ENCODE measurements at regions not wholly inside any gene's neighbourhood (a gene's known extent, or its start where the extent isn't known, plus 50 kb on each side); places are given as distances from the start of the nearest gene placed in this dataset.

DNA sequence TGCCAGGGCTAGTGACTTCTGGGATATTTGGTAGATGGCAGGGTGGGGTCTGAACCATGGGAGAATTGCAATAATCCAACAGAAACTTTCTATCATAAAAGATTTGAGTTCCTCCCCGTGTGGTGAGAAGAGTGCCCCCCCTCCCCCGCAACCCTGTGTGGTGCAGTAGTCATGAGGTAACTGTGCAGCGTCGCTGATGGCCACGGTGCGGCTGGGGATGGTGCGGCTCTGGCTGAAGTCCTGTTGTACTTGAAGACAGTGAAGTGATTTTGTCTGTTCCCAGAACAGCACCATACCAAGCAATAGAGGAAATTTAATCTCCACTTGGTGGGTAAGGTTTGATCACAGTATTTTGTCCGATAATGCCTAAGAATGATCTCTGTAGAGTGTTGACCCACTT, 654.8 kb upstream of the POU3F2 start:
- no peaks in the 10 kb centered on the region for H3K4me1 Mint-ChIP-seq
- no peak overlapping the region for H3K27ac Mint-ChIP-seq
- no peaks in the 10 kb centered on the region for H3K36me3 Mint-ChIP-seq (ENCODE audit: low read depth)
- no peak for ATAC-seq
- no peaks in the 10 kb centered on the region for H3K27me3 Mint-ChIP-seq
- H3K9me3 ChIP-seq (ENCODE audit: control insufficient read depth, low read length, poor library complexity, severe bottlenecking): no peaks in the 10 kb centered on the region
- no peak overlapping the region for H3K4me3 Mint-ChIP-seq
- DNase-seq: no peak

DNA sequence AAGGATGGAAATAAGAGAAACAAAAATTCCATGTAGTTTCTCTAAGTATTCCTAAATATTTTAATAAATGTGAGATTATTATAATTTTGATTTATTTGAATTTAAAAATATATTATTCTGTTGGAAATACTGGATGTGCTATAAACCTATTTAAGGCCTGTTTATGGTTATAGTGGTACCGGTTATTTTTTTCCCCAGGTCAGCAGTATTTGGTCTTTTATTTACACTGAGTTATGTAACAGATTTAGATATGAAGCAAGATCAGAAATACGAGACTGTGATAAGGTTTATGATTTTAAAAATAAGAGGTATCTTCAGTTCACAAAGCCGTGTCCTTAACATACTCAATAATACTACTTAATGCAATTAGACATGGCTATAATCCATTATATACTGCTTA, 634.3 kb upstream of the POU3F2 start:
- Mint-ChIP-seq H3K27me3 (no peaks in the 10 kb centered on the region), H3K4me1 (no peaks in the 10 kb centered on the region), H3K36me3 (ENCODE audit: low read depth) (no peaks in the 10 kb centered on the region), H3K27ac (no peak overlapping the region), H3K4me3 (no peak overlapping the region)
- DNase-seq: no peak
- H3K9me3 ChIP-seq (ENCODE audit: control insufficient read depth, low read length, poor library complexity, severe bottlenecking): no peaks in the 10 kb centered on the region
- ATAC-seq: no peak

DNA sequence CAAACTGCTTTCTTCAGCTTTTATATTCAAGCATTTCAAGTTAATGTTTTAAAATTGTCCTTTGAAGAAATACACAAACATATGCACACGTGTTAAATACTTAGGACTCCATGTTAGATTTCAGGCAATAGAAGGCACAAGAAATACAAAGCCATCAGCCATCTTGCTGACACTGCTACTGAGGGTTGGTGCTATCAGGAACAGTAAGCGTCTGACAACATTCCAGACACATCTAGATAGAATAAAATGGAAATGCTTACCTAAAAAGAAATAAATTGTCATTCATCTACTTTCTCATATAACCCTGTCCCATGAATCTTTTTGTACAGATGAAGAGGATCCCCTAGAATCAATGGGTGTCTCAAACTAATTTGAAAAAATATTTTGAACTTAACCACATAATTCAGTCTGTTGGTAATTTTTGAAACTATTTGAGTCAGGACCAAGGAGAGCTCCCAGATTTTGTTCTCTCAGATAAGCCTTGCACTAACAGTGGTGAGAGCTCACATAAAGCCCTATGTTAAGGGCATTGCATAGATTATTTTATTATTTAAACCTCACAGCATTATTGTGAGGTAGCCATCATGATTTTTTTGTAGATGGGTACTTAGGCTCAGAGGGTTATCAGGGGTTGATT, 631.1 kb upstream of the POU3F2 start:
- Mint-ChIP-seq H3K4me1 (no peaks in the 10 kb centered on the region), H3K27me3 (no peaks in the 10 kb centered on the region), H3K36me3 (ENCODE audit: low read depth) (no peaks in the 10 kb centered on the region), H3K27ac (no peak overlapping the region), H3K4me3 (no peak overlapping the region)
- H3K9me3 ChIP-seq (ENCODE audit: control insufficient read depth, low read length, poor library complexity, severe bottlenecking): no peaks in the 10 kb centered on the region
- ATAC-seq: no peak
- DNase-seq: no peak

DNA sequence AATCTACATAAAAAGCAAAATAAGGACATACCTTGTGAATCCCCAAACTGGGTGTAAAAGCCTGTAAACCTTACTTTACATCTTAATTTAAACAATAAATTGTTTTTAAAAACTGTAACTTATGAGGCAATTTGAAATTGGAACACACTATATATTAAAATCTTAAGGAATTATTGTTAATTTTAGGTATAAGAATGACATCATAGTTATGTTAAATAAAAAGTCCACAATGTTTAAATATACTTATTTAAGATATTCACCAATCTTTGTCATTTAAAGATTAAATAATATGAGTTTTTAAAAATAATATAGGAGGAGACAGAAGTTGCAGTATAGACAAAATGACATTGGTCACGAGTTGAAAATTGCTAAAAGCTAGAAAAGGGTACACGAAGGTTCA, 621.9 kb upstream of the POU3F2 start:
- Mint-ChIP-seq H3K27me3 (no peaks in the 10 kb centered on the region), H3K36me3 (ENCODE audit: low read depth) (no peaks in the 10 kb centered on the region), H3K4me3 (no peak overlapping the region), H3K4me1 (no peaks in the 10 kb centered on the region), H3K27ac (no peak overlapping the region)
- ATAC-seq (no peak), DNase-seq (no peak)
- H3K9me3 ChIP-seq (ENCODE audit: control insufficient read depth, low read length, poor library complexity, severe bottlenecking): no peaks in the 10 kb centered on the region

DNA sequence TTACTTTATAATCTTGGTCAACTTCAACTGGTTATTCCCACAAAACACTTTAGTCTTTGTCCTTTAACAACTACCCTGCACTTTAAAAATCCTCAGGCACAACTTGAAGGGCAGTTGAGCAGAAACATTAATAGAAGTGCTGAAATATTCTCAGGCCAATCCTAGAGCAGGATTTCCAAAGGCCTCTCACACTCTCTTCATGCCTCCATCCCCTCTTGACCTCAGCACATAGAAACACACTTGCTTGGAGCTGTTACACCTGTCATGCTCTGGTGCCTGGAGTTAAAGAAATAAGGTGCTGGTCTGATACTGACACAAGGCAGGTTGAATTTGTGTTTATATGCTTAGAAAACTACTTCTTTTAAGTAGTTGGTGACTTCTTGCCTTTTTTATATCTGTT, 618.8 kb upstream of the POU3F2 start:
- Mint-ChIP-seq H3K4me3 (no peak overlapping the region), H3K27me3 (no peaks in the 10 kb centered on the region), H3K27ac (no peak overlapping the region), H3K4me1 (no peaks in the 10 kb centered on the region), H3K36me3 (ENCODE audit: low read depth) (no peaks in the 10 kb centered on the region)
- DNase-seq: no peak
- no peaks in the 10 kb centered on the region for H3K9me3 ChIP-seq (ENCODE audit: control insufficient read depth, low read length, poor library complexity, severe bottlenecking)
- ATAC-seq: no peak

DNA sequence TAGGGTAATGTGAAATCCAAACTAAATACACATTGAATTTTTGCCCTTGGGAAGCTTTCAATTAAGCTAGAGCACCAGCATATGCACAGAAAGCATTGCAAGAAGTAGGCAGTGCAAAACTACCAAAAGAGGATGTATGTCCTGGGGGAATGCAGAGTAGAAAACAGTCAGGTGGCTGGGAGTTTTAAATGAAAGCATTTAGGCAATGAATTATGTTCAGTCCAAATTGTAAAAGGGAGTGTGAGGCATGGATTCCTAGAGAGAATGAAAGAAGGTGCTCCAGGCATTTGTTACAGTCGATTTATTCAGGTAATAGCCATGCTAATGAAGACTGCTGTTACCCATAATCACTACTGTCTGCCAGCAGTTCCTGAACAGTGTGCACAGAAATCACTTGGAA, 604.1 kb upstream of the POU3F2 start:
- H3K27me3 Mint-ChIP-seq: no peaks in the 10 kb centered on the region
- ATAC-seq: no peak

DNA sequence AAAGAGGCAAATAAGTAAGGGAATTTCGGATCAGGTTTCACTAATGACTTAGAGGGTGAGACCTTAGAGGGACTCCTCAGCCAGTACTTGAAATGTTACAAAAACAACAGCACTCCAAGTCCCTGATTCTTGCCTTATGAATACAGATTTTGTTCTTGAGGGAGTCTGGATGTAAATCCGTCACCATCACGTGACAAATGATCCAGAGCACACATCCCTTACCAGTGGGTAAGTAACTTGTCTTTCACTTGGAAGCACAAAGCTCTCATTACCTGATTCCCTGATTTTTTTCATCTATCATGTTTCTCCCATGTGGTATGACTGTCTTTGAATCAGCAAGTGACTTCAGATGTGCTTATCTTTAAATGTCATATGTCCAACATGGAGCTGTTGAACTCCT, 595.3 kb upstream of the POU3F2 start:
- H3K4me3 Mint-ChIP-seq: no peak overlapping the region
- no peaks in the 10 kb centered on the region for H3K4me1 Mint-ChIP-seq
- no peaks in the 10 kb centered on the region for H3K36me3 Mint-ChIP-seq (ENCODE audit: low read depth)
- H3K27ac Mint-ChIP-seq: no peak overlapping the region
- ATAC-seq (no peak), DNase-seq (no peak)
- no peaks in the 10 kb centered on the region for H3K27me3 Mint-ChIP-seq
- no peaks in the 10 kb centered on the region for H3K9me3 ChIP-seq (ENCODE audit: control insufficient read depth, low read length, poor library complexity, severe bottlenecking)

More for the DNA sequence above, 604.1 kb upstream of the POU3F2 start:
- Mint-ChIP-seq H3K4me1 (no peaks in the 10 kb centered on the region), H3K4me3 (no peak overlapping the region), H3K36me3 (ENCODE audit: low read depth) (no peaks in the 10 kb centered on the region), H3K27ac (no peak overlapping the region)
- no peak for DNase-seq
- no peaks in the 10 kb centered on the region for H3K9me3 ChIP-seq (ENCODE audit: control insufficient read depth, low read length, poor library complexity, severe bottlenecking)

DNA sequence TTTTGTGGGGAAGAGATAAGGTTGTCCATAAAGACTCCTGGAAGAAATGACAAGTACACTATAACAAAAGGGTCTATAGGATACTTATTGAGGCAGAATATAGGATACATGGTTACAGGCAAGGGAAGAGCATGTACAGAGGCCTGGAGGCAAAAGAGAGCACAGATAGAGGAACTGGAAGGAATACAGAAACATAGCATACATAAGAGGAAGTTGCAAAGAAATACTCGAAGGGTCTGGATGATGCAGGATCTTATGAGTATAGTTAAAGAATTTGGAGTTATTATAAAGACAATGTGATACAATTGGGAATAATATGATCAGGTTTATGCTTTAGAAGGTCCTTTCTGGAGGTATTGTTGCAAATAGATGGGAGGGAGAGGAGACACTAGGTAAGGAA, 592.7 kb upstream of the POU3F2 start:
- no peak for ATAC-seq
- no peaks in the 10 kb centered on the region for H3K36me3 Mint-ChIP-seq (ENCODE audit: low read depth)
- H3K27ac Mint-ChIP-seq: no peak overlapping the region
- H3K9me3 ChIP-seq (ENCODE audit: control insufficient read depth, low read length, poor library complexity, severe bottlenecking): no peaks in the 10 kb centered on the region
- no peaks in the 10 kb centered on the region for H3K27me3 Mint-ChIP-seq
- H3K4me3 Mint-ChIP-seq: no peak overlapping the region
- no peak for DNase-seq
- no peaks in the 10 kb centered on the region for H3K4me1 Mint-ChIP-seq

DNA sequence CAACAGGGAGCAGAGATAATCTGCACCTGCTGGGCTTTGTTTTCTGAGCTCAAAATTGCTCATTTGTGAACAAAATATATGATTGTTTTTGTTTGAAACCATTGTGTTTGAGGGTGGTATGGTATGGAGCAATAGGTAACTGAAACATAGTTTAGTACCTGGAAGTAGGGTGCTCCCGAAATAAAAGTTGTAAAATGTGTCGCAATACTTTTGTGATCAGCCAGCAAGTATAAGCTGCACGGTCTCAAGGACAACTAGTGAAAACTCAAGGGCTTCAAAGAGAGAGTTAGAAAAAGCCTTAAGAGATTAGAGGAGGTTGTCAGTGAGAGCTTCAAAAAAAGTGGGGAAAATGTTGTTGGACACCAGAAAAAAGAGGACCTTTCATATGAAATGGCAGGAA, 579.8 kb upstream of the POU3F2 start:
- ATAC-seq (no peak), DNase-seq (no peak)
- no peak overlapping the region for H3K27ac Mint-ChIP-seq
- H3K4me3 Mint-ChIP-seq: no peak overlapping the region
- H3K36me3 Mint-ChIP-seq (ENCODE audit: low read depth): no peaks in the 10 kb centered on the region
- no peaks in the 10 kb centered on the region for H3K27me3 Mint-ChIP-seq
- no peaks in the 10 kb centered on the region for H3K4me1 Mint-ChIP-seq
- H3K9me3 ChIP-seq (ENCODE audit: control insufficient read depth, low read length, poor library complexity, severe bottlenecking): no peaks in the 10 kb centered on the region

DNA sequence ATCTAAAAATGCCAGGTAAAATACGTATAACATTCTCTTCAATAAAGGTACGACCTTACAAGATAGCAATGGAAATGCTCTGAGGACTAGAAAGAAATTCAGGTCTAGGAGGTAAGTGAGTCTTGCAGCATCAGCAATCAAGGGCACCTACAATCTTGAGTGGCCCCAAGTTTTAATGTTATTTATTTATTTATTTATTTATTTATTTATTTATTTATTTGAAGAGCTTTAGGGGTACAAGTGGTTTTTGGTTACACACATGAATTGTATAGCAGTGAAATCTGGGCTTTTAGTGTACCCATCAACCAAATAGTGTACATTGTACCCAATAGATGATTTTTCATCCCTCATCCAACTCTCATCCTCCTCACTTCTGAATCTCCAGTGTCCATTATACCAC, 574.0 kb upstream of the POU3F2 start:
- no peak overlapping the region for H3K27ac Mint-ChIP-seq
- H3K4me3 Mint-ChIP-seq: no peak overlapping the region
- H3K4me1 Mint-ChIP-seq: no peaks in the 10 kb centered on the region
- H3K27me3 Mint-ChIP-seq: no peaks in the 10 kb centered on the region
- no peak for ATAC-seq
- H3K9me3 ChIP-seq (ENCODE audit: control insufficient read depth, low read length, poor library complexity, severe bottlenecking): no peaks in the 10 kb centered on the region
- DNase-seq: no peak
- H3K36me3 Mint-ChIP-seq (ENCODE audit: low read depth): no peaks in the 10 kb centered on the region

DNA sequence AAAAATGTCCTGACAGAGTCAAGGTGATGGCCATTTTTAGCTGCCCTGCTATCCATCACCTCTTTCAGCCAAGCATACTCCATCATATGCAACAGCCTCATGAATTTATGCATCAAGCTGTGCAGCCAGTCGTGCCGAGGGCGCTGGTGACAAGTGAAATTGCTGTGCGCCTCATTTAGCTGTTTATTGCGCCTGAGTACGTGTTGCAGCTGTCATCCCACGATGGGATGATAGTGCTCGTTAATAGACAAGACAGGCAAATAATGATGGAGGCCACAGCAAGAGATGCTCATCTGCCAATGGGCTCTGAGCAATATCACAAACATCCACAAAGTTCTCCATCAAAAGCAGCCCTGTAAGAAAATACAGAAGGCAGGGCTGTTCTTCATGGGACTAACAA, 562.3 kb upstream of the POU3F2 start:
- Mint-ChIP-seq H3K4me3 (no peak overlapping the region), H3K27me3 (no peaks in the 10 kb centered on the region), H3K36me3 (ENCODE audit: low read depth) (no peaks in the 10 kb centered on the region), H3K4me1 (no peaks in the 10 kb centered on the region), H3K27ac (no peak overlapping the region)
- no peak for DNase-seq
- no peaks in the 10 kb centered on the region for H3K9me3 ChIP-seq (ENCODE audit: control insufficient read depth, low read length, poor library complexity, severe bottlenecking)
- no peak for ATAC-seq

DNA sequence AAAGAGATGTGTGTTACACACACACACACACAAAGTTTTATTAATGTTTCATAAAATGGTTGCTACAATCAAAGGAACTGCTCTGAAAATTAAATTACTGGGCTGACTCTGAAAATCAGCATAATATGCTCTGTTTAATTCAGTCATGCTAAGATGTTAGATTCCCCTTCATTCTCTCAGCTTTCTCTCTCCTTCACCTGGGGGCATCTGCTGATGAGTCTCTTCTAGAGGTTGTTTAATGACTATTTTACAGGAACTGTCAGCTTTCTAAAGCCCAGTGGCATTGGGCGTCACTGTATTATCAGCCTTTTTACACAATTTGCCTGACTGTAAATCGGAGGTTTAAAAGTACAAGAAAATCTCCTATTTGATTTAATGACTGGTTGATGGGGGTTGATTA, 559.7 kb upstream of the POU3F2 start:
- no peak for ATAC-seq
- Mint-ChIP-seq H3K27ac (no peak overlapping the region), H3K36me3 (ENCODE audit: low read depth) (no peaks in the 10 kb centered on the region), H3K4me3 (no peak overlapping the region), H3K27me3 (no peaks in the 10 kb centered on the region), H3K4me1 (no peaks in the 10 kb centered on the region)
- DNase-seq: no peak
- H3K9me3 ChIP-seq (ENCODE audit: control insufficient read depth, low read length, poor library complexity, severe bottlenecking): no peaks in the 10 kb centered on the region

DNA sequence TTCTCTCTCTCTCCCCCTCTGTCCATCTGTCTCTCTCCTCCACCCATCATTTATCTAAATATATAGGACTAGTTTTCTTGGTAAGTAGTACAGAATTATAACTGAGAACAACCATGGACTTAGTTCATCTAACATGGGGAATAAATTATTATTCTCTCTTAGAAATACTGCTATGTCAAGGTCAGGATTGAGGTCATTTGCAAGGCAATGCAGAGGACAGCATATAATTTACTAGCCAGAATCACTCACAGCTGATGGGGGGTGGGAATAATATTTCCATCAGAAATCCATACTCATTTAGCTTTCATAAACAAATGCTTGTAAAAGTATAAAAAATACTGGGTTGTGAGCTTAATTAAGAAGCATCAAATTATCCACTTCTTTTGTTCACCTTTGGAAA, 553.9 kb upstream of the POU3F2 start:
- Mint-ChIP-seq H3K27me3 (no peaks in the 10 kb centered on the region), H3K4me3 (no peak overlapping the region), H3K4me1 (no peaks in the 10 kb centered on the region), H3K36me3 (ENCODE audit: low read depth) (no peaks in the 10 kb centered on the region), H3K27ac (no peak overlapping the region)
- no peak for DNase-seq
- no peaks in the 10 kb centered on the region for H3K9me3 ChIP-seq (ENCODE audit: control insufficient read depth, low read length, poor library complexity, severe bottlenecking)
- no peak for ATAC-seq

DNA sequence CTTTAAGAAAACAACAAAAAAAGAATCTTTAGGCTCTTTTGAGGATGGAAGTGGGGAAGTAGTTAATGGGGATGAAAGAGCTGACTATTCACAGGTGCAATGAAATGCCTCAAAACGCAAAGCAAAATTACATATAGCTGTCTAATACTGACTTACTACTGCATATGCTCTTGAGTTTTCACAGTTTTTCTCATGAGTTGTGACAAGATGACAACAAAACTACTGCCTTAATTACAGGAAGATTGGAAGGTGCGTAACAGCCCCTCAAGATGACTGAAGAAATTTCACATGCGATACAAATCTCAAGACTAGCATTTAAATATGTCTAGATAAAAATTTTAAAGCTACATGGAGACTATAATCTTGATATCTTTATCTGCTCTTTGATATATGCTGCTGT, 547.8 kb upstream of the POU3F2 start:
- ATAC-seq (no peak), DNase-seq (no peak)
- Mint-ChIP-seq H3K36me3 (ENCODE audit: low read depth) (no peaks in the 10 kb centered on the region), H3K27ac (no peak overlapping the region), H3K4me3 (no peak overlapping the region), H3K4me1 (no peaks in the 10 kb centered on the region), H3K27me3 (no peaks in the 10 kb centered on the region)
- no peaks in the 10 kb centered on the region for H3K9me3 ChIP-seq (ENCODE audit: control insufficient read depth, low read length, poor library complexity, severe bottlenecking)

Measured in T-helper 17 cell (primary cell).